ENCODE measurements at regions not wholly inside any gene's neighbourhood (a gene's known extent, or its start where the extent isn't known, plus 50 kb on each side); places are given as distances from the start of the nearest gene placed in this dataset.

- ATAC-seq (ENCODE audit: insufficient read depth, low read depth) (no peak), DNase-seq (no peak)
- Histone ChIP-seq H3K4me3 (ENCODE audit: low read depth in 1 of 2, low read length in 2 of 2) (no peak overlapping the region), H3K4me2 (ENCODE audit: insufficient read depth, low read length) (no peak overlapping the region), H3K27ac (ENCODE audit: low read length) (no peak overlapping the region), H4K20me1 (ENCODE audit: insufficient read depth, low read length) (no peaks in the 10 kb centered on the region), H3K79me2 (ENCODE audit: insufficient read depth, low read length) (no peaks in the 10 kb centered on the region), H3K4me1 (ENCODE audit: insufficient read depth, low read length) (no peaks in the 10 kb centered on the region), H3K9ac (ENCODE audit: low read depth, low read length) (no peak overlapping the region), H3K27me3 (ENCODE audit: insufficient read depth, low read length, poor library complexity) (no peaks in the 10 kb centered on the region), H3K9me3 (ENCODE audit: insufficient read depth, low read length, severe bottlenecking) (no peaks in the 10 kb centered on the region), H3K36me3 (ENCODE audit: insufficient read depth, low read length) (no peaks in the 10 kb centered on the region), H2AFZ (ENCODE audit: low read depth, low read length) (no peak overlapping the region)
- no peak for TF ChIP-seq EZH2 (IDR thresholded peaks at IDR 0.05; ENCODE audit: borderline replicate concordance, low read depth, low read length, severe bottlenecking)
- TF ChIP-seq CTCF (IDR thresholded peaks at IDR 0.05; ENCODE audit: borderline replicate concordance, extremely low read depth, low read length, poor library complexity, severe bottlenecking) = no peak
Measured at GRCh38 chr4:22031423-22031822, 82.9 kb upstream of the KCNIP4 start.

- TF ChIP-seq CTCF (IDR thresholded peaks at IDR 0.05; ENCODE audit: borderline replicate concordance, extremely low read depth, low read length, poor library complexity, severe bottlenecking) (no peak), EZH2 (IDR thresholded peaks at IDR 0.05; ENCODE audit: borderline replicate concordance, low read depth, low read length, severe bottlenecking) (no peak)
- DNase-seq (no peak), ATAC-seq (ENCODE audit: insufficient read depth, low read depth) (no peak)
- Histone ChIP-seq H4K20me1 (ENCODE audit: insufficient read depth, low read length) (no peaks in the 10 kb centered on the region), H3K4me1 (ENCODE audit: insufficient read depth, low read length) (no peaks in the 10 kb centered on the region), H3K36me3 (ENCODE audit: insufficient read depth, low read length) (no peaks in the 10 kb centered on the region), H3K4me2 (ENCODE audit: insufficient read depth, low read length) (no peak overlapping the region), H3K9ac (ENCODE audit: low read depth, low read length) (no peak overlapping the region), H2AFZ (ENCODE audit: low read depth, low read length) (no peak overlapping the region), H3K27me3 (ENCODE audit: insufficient read depth, low read length, poor library complexity) (no peaks in the 10 kb centered on the region), H3K4me3 (ENCODE audit: low read depth in 1 of 2, low read length in 2 of 2) (no peak overlapping the region), H3K9me3 (ENCODE audit: insufficient read depth, low read length, severe bottlenecking) (no peaks in the 10 kb centered on the region), H3K79me2 (ENCODE audit: insufficient read depth, low read length) (no peaks in the 10 kb centered on the region), H3K27ac (ENCODE audit: low read length) (no peak overlapping the region)
Measured at GRCh38 chr4:22030881-22031280, 82.3 kb upstream of the KCNIP4 start.

- Histone ChIP-seq H4K20me1 (ENCODE audit: insufficient read depth, low read length) (no peaks in the 10 kb centered on the region), H3K36me3 (ENCODE audit: insufficient read depth, low read length) (no peaks in the 10 kb centered on the region), H2AFZ (ENCODE audit: low read depth, low read length) (no peak overlapping the region), H3K27me3 (ENCODE audit: insufficient read depth, low read length, poor library complexity) (no peaks in the 10 kb centered on the region), H3K79me2 (ENCODE audit: insufficient read depth, low read length) (no peaks in the 10 kb centered on the region), H3K4me1 (ENCODE audit: insufficient read depth, low read length) (no peaks in the 10 kb centered on the region), H3K4me2 (ENCODE audit: insufficient read depth, low read length) (no peak overlapping the region), H3K9ac (ENCODE audit: low read depth, low read length) (no peak overlapping the region), H3K4me3 (ENCODE audit: low read depth in 1 of 2, low read length in 2 of 2) (no peak overlapping the region), H3K27ac (ENCODE audit: low read length) (no peak overlapping the region), H3K9me3 (ENCODE audit: insufficient read depth, low read length, severe bottlenecking) (no peaks in the 10 kb centered on the region)
- DNase-seq = no peak
- ATAC-seq (ENCODE audit: insufficient read depth, low read depth) = no peak
- TF ChIP-seq CTCF (IDR thresholded peaks at IDR 0.05; ENCODE audit: borderline replicate concordance, extremely low read depth, low read length, poor library complexity, severe bottlenecking) = no peak
- no peak for TF ChIP-seq EZH2 (IDR thresholded peaks at IDR 0.05; ENCODE audit: borderline replicate concordance, low read depth, low read length, severe bottlenecking)
Measured at GRCh38 chr4:22030307-22030706, 81.7 kb upstream of the KCNIP4 start.

GRCh38 chr4:22029803-22030202 lies 81.2 kb upstream of the KCNIP4 start:
- H3K4me2 ChIP-seq (ENCODE audit: insufficient read depth, low read length) = no peak overlapping the region
- no peak for DNase-seq
- no peaks in the 10 kb centered on the region for H4K20me1 ChIP-seq (ENCODE audit: insufficient read depth, low read length)
- H3K79me2 ChIP-seq (ENCODE audit: insufficient read depth, low read length) = no peaks in the 10 kb centered on the region
- TF ChIP-seq EZH2 (IDR thresholded peaks at IDR 0.05; ENCODE audit: borderline replicate concordance, low read depth, low read length, severe bottlenecking) (no peak), CTCF (IDR thresholded peaks at IDR 0.05; ENCODE audit: borderline replicate concordance, extremely low read depth, low read length, poor library complexity, severe bottlenecking) (no peak)
- ATAC-seq (ENCODE audit: insufficient read depth, low read depth) = no peak
- no peak overlapping the region for H3K4me3 ChIP-seq (ENCODE audit: low read depth in 1 of 2, low read length in 2 of 2)
- H3K4me1 ChIP-seq (ENCODE audit: insufficient read depth, low read length) = no peaks in the 10 kb centered on the region
- H3K36me3 ChIP-seq (ENCODE audit: insufficient read depth, low read length) = no peaks in the 10 kb centered on the region
- H3K27ac ChIP-seq (ENCODE audit: low read length) = no peak overlapping the region
- H3K9me3 ChIP-seq (ENCODE audit: insufficient read depth, low read length, severe bottlenecking) = no peaks in the 10 kb centered on the region
- H2AFZ ChIP-seq (ENCODE audit: low read depth, low read length) = no peak overlapping the region
- no peak overlapping the region for H3K9ac ChIP-seq (ENCODE audit: low read depth, low read length)
- H3K27me3 ChIP-seq (ENCODE audit: insufficient read depth, low read length, poor library complexity) = no peaks in the 10 kb centered on the region
